ENCODE measurements at regions not wholly inside any gene's neighbourhood (a gene's known extent, or its start where the extent isn't known, plus 50 kb on each side); places are given as distances from the start of the nearest gene placed in this dataset.

DNA sequence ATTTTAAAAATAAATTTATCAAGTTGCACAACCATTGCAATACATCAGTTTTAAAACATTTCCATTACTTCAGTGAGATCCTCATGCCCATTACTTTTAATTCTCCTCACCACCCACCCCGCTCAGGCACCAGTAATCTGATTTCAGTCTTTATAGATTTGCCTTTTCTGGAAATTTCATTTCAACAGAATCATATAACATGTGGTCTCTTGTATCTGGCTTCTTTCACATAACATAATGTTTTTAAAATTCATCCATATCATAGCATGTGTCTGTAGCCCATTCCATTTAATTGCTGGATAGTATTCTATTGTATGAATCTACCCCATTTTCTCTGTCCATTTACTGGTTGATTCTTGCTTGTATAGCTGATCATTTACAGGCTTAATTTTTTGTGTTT, 110.3 kb upstream of the TMEM108 start:
- TF ChIP-seq, protein P1, sequence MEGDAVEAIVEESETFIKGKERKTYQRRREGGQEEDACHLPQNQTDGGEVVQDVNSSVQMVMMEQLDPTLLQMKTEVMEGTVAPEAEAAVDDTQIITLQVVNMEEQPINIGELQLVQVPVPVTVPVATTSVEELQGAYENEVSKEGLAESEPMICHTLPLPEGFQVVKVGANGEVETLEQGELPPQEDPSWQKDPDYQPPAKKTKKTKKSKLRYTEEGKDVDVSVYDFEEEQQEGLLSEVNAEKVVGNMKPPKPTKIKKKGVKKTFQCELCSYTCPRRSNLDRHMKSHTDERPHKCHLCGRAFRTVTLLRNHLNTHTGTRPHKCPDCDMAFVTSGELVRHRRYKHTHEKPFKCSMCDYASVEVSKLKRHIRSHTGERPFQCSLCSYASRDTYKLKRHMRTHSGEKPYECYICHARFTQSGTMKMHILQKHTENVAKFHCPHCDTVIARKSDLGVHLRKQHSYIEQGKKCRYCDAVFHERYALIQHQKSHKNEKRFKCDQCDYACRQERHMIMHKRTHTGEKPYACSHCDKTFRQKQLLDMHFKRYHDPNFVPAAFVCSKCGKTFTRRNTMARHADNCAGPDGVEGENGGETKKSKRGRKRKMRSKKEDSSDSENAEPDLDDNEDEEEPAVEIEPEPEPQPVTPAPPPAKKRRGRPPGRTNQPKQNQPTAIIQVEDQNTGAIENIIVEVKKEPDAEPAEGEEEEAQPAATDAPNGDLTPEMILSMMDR (conservative IDR thresholded peaks at IDR 0.05), result no peak
- no peak for TF ChIP-seq ZFX (IDR thresholded peaks at IDR 0.05)
